GM23338 (cell line): ENCODE measurements at regions not wholly inside any gene's neighbourhood (a gene's known extent, or its start where the extent isn't known, plus 50 kb on each side); places are given as distances from the start of the nearest gene placed in this dataset.

Source experiments
- ATAC-seq: fragments of 200-7000 bp; cut with Tn5 transposase; 3 replicates; pipeline ENCODE4 v1.9.1; 2020
- DNase-seq: peaks from one replicate; pipeline ENCODE4 v3.0.0-alpha.2; 2015; ENCODE audit warnings: low spot score
- H2AFZ ChIP-seq: fragments of 200-600 bp; sonication (generic); 2 replicates; pipeline ENCODE4 v1.8.0; 2016; ENCODE audit warnings: antibody characterized with exemption, mild to moderate bottlenecking, moderate library complexity
- H3F3A ChIP-seq: fragments of 200-600 bp; sonication (generic); replicated peaks from 2 replicates; pipeline ENCODE4 v1.8.0; 2017; ENCODE audit warnings: antibody characterized with exemption, mixed run types, low read depth
- H3K27ac ChIP-seq: fragments of 200-600 bp; sonication (generic); 2 replicates; pipeline ENCODE4 v1.6.1; 2016; ENCODE audit warnings: low read depth
- H3K27me3 ChIP-seq: fragments of 200-600 bp; sonication (generic); 2 replicates; pipeline ENCODE4 v1.8.0; 2016; ENCODE audit warnings: mild to moderate bottlenecking, mixed run types, moderate library complexity; ENCODE audit not compliant: insufficient read depth
- H3K36me3 ChIP-seq: fragments of 200-600 bp; sonication (generic); 2 replicates; pipeline ENCODE4 v1.8.0; 2016; ENCODE audit warnings: mild to moderate bottlenecking; ENCODE audit not compliant: insufficient read depth
- H3K4me1 ChIP-seq: fragments of 200-600 bp; sonication (generic); 2 replicates; pipeline ENCODE4 v1.8.0; 2016; ENCODE audit warnings: mild to moderate bottlenecking, moderate library complexity; ENCODE audit not compliant: insufficient read depth
- H3K4me2 ChIP-seq: fragments of 200-600 bp; sonication (generic); 2 replicates; pipeline ENCODE4 v1.7.1; 2017; ENCODE audit warnings: mixed run types
- H3K4me3 ChIP-seq: fragments of 200-600 bp; sonication (generic); 2 replicates; pipeline ENCODE4 v1.6.1; 2016; ENCODE audit warnings: mixed run types
- H3K79me2 ChIP-seq: fragments of 200-600 bp; sonication (generic); replicated peaks from 2 replicates; pipeline ENCODE4 v1.8.0; 2017; ENCODE audit warnings: mild to moderate bottlenecking; ENCODE audit not compliant: insufficient read depth
- H3K9me2 ChIP-seq: fragments of 200-600 bp; sonication (generic); 2 replicates; pipeline ENCODE4 v1.8.0; 2017; ENCODE audit not compliant: insufficient read depth
- H4K20me1 ChIP-seq: fragments of 200-600 bp; sonication (generic); replicated peaks from 2 replicates; pipeline ENCODE4 v1.8.0; 2017; ENCODE audit warnings: mild to moderate bottlenecking; ENCODE audit not compliant: insufficient read depth
- H3K27ac Mint-ChIP-seq: 2 replicates; pipeline ENCODE4 v1.8.0; 2020; ENCODE audit warnings: inconsistent platforms, mild to moderate bottlenecking, moderate library complexity, mixed read lengths
- H3K27me3 Mint-ChIP-seq: 3 replicates; pipeline ENCODE4 v1.8.0; 2022; ENCODE audit warnings: low read depth, mild to moderate bottlenecking, moderate library complexity, mixed read lengths, inconsistent platforms; ENCODE audit not compliant: insufficient read depth, poor library complexity
- H3K36me3 Mint-ChIP-seq: 3 replicates; pipeline ENCODE4 v1.8.0; 2021; ENCODE audit warnings: low read depth, mild to moderate bottlenecking, inconsistent platforms, moderate library complexity, mixed read lengths
- H3K4me1 Mint-ChIP-seq: 3 replicates; pipeline ENCODE4 v1.8.0; 2020; ENCODE audit warnings: mild to moderate bottlenecking, inconsistent platforms, mixed read lengths
- H3K4me3 Mint-ChIP-seq: 3 replicates; pipeline ENCODE4 v1.8.0; 2021; ENCODE audit warnings: moderate library complexity, mild to moderate bottlenecking, inconsistent platforms, mixed read lengths
- H3K9me3 Mint-ChIP-seq: 3 replicates; pipeline ENCODE4 v1.8.0; 2020; ENCODE audit warnings: moderate library complexity, mild to moderate bottlenecking, inconsistent platforms, mixed read lengths
- STAT1 ChIP-seq: IDR thresholded peaks from one replicate; pipeline ENCODE4 v1.6.1; 2016; ENCODE audit warnings: antibody characterized with exemption; ENCODE audit not compliant: unreplicated experiment
- ZNF114 ChIP-seq: fragments of 250-450 bp; sonication (Bioruptor Pico); IDR thresholded peaks from 2 replicates; pipeline ENCODE4 v1.5.0; 2020; ENCODE audit warnings: mild to moderate bottlenecking, moderate library complexity
- TF ChIP-seq, protein P1 (sequence below): fragments of 250-450 bp; sonication (Bioruptor Pico); IDR thresholded peaks from 2 replicates; pipeline ENCODE4 v1.5.0; 2020; ENCODE audit warnings: mild to moderate bottlenecking, moderate library complexity
- TF ChIP-seq, protein P2 (sequence below): IDR thresholded peaks from one replicate; pipeline ENCODE4 v1.6.1; 2018; ENCODE audit warnings: antibody characterized with exemption; ENCODE audit not compliant: unreplicated experiment

DNA sequence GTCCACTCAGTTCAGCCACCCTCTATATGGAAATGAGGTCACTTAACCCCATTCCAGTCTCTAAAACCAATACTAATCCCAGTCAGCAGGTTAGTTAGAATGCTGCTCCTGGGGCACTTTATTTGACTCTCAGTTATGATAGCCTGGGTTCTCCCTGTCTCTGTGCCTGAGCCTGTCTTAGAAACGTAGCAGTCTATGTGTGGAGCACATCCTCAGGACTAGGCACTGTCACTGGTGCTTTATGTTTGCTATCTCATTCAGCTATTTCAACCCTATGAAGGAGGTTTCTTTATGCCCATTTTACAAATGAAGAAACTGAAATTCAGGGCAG is 152.5 kb upstream of the PKDCC start:
- no peak overlapping the region for H3K4me3 Mint-ChIP-seq
- no peaks in the 10 kb centered on the region for H3K4me1 ChIP-seq
- no peaks in the 10 kb centered on the region for H4K20me1 ChIP-seq
- peaks cover 6% of the 10 kb centered on the region for H3K27me3 Mint-ChIP-seq
- no peaks in the 10 kb centered on the region for H3F3A ChIP-seq
- no peaks in the 10 kb centered on the region for H3K36me3 Mint-ChIP-seq
- H3K27ac Mint-ChIP-seq: no peak overlapping the region
- H3K4me3 ChIP-seq: no peak overlapping the region
- H3K36me3 ChIP-seq: no peaks in the 10 kb centered on the region
- no peak overlapping the region; the same call in 1 of the 2 replicates for H2AFZ ChIP-seq
- no peaks in the 10 kb centered on the region for H3K4me1 Mint-ChIP-seq
- no peak overlapping the region for H3K4me2 ChIP-seq
- TF ChIP-seq, protein P1, sequence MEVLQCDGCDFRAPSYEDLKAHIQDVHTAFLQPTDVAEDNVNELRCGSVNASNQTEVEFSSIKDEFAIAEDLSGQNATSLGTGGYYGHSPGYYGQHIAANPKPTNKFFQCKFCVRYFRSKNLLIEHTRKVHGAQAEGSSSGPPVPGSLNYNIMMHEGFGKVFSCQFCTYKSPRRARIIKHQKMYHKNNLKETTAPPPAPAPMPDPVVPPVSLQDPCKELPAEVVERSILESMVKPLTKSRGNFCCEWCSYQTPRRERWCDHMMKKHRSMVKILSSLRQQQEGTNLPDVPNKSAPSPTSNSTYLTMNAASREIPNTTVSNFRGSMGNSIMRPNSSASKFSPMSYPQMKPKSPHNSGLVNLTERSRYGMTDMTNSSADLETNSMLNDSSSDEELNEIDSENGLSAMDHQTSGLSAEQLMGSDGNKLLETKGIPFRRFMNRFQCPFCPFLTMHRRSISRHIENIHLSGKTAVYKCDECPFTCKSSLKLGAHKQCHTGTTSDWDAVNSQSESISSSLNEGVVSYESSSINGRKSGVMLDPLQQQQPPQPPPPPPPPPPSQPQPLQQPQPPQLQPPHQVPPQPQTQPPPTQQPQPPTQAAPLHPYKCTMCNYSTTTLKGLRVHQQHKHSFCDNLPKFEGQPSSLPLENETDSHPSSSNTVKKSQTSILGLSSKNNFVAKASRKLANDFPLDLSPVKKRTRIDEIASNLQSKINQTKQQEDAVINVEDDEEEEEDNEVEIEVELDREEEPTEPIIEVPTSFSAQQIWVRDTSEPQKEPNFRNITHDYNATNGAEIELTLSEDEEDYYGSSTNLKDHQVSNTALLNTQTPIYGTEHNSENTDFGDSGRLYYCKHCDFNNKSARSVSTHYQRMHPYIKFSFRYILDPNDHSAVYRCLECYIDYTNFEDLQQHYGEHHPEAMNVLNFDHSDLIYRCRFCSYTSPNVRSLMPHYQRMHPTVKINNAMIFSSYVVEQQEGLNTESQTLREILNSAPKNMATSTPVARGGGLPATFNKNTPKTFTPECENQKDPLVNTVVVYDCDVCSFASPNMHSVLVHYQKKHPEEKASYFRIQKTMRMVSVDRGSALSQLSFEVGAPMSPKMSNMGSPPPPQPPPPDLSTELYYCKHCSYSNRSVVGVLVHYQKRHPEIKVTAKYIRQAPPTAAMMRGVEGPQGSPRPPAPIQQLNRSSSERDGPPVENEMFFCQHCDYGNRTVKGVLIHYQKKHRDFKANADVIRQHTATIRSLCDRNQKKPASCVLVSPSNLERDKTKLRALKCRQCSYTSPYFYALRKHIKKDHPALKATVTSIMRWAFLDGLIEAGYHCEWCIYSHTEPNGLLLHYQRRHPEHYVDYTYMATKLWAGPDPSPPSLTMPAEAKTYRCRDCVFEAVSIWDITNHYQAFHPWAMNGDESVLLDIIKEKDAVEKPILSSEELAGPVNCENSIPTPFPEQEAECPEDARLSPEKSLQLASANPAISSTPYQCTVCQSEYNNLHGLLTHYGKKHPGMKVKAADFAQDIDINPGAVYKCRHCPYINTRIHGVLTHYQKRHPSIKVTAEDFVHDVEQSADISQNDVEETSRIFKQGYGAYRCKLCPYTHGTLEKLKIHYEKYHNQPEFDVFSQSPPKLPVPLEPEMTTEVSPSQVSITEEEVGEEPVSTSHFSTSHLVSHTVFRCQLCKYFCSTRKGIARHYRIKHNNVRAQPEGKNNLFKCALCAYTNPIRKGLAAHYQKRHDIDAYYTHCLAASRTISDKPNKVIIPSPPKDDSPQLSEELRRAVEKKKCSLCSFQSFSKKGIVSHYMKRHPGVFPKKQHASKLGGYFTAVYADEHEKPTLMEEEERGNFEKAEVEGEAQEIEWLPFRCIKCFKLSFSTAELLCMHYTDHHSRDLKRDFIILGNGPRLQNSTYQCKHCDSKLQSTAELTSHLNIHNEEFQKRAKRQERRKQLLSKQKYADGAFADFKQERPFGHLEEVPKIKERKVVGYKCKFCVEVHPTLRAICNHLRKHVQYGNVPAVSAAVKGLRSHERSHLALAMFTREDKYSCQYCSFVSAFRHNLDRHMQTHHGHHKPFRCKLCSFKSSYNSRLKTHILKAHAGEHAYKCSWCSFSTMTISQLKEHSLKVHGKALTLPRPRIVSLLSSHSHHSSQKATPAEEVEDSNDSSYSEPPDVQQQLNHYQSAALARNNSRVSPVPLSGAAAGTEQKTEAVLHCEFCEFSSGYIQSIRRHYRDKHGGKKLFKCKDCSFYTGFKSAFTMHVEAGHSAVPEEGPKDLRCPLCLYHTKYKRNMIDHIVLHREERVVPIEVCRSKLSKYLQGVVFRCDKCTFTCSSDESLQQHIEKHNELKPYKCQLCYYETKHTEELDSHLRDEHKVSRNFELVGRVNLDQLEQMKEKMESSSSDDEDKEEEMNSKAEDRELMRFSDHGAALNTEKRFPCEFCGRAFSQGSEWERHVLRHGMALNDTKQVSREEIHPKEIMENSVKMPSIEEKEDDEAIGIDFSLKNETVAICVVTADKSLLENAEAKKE (CRISPR knock-in tag): no peak
- no peak for TF ChIP-seq ZNF114 (CRISPR knock-in tag)
- no peak for TF ChIP-seq STAT1
- TF ChIP-seq, protein P2, sequence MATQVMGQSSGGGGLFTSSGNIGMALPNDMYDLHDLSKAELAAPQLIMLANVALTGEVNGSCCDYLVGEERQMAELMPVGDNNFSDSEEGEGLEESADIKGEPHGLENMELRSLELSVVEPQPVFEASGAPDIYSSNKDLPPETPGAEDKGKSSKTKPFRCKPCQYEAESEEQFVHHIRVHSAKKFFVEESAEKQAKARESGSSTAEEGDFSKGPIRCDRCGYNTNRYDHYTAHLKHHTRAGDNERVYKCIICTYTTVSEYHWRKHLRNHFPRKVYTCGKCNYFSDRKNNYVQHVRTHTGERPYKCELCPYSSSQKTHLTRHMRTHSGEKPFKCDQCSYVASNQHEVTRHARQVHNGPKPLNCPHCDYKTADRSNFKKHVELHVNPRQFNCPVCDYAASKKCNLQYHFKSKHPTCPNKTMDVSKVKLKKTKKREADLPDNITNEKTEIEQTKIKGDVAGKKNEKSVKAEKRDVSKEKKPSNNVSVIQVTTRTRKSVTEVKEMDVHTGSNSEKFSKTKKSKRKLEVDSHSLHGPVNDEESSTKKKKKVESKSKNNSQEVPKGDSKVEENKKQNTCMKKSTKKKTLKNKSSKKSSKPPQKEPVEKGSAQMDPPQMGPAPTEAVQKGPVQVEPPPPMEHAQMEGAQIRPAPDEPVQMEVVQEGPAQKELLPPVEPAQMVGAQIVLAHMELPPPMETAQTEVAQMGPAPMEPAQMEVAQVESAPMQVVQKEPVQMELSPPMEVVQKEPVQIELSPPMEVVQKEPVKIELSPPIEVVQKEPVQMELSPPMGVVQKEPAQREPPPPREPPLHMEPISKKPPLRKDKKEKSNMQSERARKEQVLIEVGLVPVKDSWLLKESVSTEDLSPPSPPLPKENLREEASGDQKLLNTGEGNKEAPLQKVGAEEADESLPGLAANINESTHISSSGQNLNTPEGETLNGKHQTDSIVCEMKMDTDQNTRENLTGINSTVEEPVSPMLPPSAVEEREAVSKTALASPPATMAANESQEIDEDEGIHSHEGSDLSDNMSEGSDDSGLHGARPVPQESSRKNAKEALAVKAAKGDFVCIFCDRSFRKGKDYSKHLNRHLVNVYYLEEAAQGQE: no peak
- H3K79me2 ChIP-seq: no peaks in the 10 kb centered on the region
- DNase-seq (no peak), ATAC-seq (no peak)
- no peaks in the 10 kb centered on the region for H3K9me3 Mint-ChIP-seq
- H3K9me2 ChIP-seq: peaks cover 4% of the 10 kb centered on the region; the same call in 1 of the 2 replicates
- no peaks in the 10 kb centered on the region for H3K27me3 ChIP-seq
- H3K27ac ChIP-seq: no peak overlapping the region
